Right forelimb (tissue), 1 donor: ENCODE measurements at regions not wholly inside any gene's neighbourhood (a gene's known extent, or its start where the extent isn't known, plus 50 kb on each side); places are given as distances from the start of the nearest gene placed in this dataset.

Experiments used
- DNase-seq: peaks from one replicate; pipeline ENCODE4 v3.0.0-alpha.2; 2018

GRCh38 chr5:107325866-107326265, 344.9 kb downstream of the EFNA5 start:
- DNase-seq: no peak

GRCh38 chr5:107324809-107325208, 345.9 kb downstream of the EFNA5 start:
- no peak for DNase-seq

GRCh38 chr5:107324071-107324470, 346.7 kb downstream of the EFNA5 start:
- DNase-seq: no peak

- DNase-seq: no peak
Observed at GRCh38 chr5:107323536-107323935, 347.2 kb downstream of the EFNA5 start.

- DNase-seq: no peak
Observed at GRCh38 chr5:107322936-107323335, 347.8 kb downstream of the EFNA5 start.

GRCh38 chr5:107321906-107322305, 348.8 kb downstream of the EFNA5 start:
- no peak for DNase-seq

- DNase-seq: no peak
Observed at GRCh38 chr5:107320846-107321245, 349.9 kb downstream of the EFNA5 start.

GRCh38 chr5:107320376-107320775, 350.4 kb downstream of the EFNA5 start:
- no peak for DNase-seq

GRCh38 chr5:107319901-107320300, 350.8 kb downstream of the EFNA5 start:
- no peak for DNase-seq

- DNase-seq: no peak
Observed at GRCh38 chr5:107314330-107314729, 356.4 kb downstream of the EFNA5 start.

GRCh38 chr5:107313921-107314320, 356.8 kb downstream of the EFNA5 start:
- no peak for DNase-seq

- no peak for DNase-seq
Observed at GRCh38 chr5:107313098-107313497, 357.6 kb downstream of the EFNA5 start.

GRCh38 chr5:107310181-107310580, 360.6 kb downstream of the EFNA5 start:
- DNase-seq: no peak

GRCh38 chr5:107306594-107306993, 364.1 kb downstream of the EFNA5 start:
- DNase-seq: no peak

GRCh38 chr5:107306002-107306401, 364.7 kb downstream of the EFNA5 start:
- no peak for DNase-seq

- no peak for DNase-seq
Observed at GRCh38 chr5:107304684-107305083, 366.1 kb downstream of the EFNA5 start.

- no peak for DNase-seq
Observed at GRCh38 chr5:107303171-107303968, 367.4 kb downstream of the EFNA5 start.

- no peak for DNase-seq
Observed at GRCh38 chr5:107302441-107302840, 368.3 kb downstream of the EFNA5 start.

GRCh38 chr5:107301999-107302398, 368.7 kb downstream of the EFNA5 start:
- DNase-seq: no peak

GRCh38 chr5:107300721-107301327, 369.9 kb downstream of the EFNA5 start:
- DNase-seq: no peak

- no peak for DNase-seq
Observed at GRCh38 chr5:107296572-107296971, 374.2 kb downstream of the EFNA5 start.

- DNase-seq: no peak
Observed at GRCh38 chr5:107295914-107296313, 374.8 kb downstream of the EFNA5 start.

GRCh38 chr5:107294669-107295068, 376.1 kb downstream of the EFNA5 start:
- no peak for DNase-seq

- DNase-seq: no peak
Observed at GRCh38 chr5:107294211-107294550, 376.6 kb downstream of the EFNA5 start.
